ENCODE measurements at regions not wholly inside any gene's neighbourhood (a gene's known extent, or its start where the extent isn't known, plus 50 kb on each side); places are given as distances from the start of the nearest gene placed in this dataset.

DNA sequence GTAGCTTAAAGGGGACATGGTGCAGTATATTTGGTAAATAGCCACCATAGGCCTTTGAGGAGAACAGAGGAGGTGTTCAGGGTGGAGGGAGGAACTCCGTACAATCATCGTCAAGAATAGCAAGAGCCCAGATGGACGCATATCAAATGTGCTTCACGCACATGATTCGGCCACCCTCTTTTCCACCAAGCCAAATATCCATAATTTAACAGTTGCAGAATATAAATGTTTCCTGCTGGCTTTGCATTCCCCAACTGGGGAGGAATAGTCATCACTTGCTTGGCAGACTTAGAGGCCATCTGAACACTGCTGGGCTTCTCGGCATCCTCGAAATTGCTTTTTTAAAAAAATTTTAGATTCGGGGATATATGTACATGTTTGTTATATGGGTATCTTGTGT is 111.9 kb upstream of the ERCC4 start:
- WGBS (ENCODE audit: low lambda C conversion rate) = 22% methylated on average over 8 of the region's 8 CpGs
- Histone ChIP-seq H3K4me1 (ENCODE audit: insufficient read depth, low read length) (no peaks in the 10 kb centered on the region), H3K9ac (ENCODE audit: insufficient read depth, low read depth, low read length) (no peak overlapping the region), H4K20me1 (ENCODE audit: insufficient read depth, low read length) (no peaks in the 10 kb centered on the region), H3K79me2 (ENCODE audit: insufficient read depth, low read length) (no peaks in the 10 kb centered on the region), H3K27me3 (ENCODE audit: control insufficient read depth in 1 of 2, insufficient read depth in 2 of 2, low read length in 2 of 2) (peaks cover 0 to 21% of the 10 kb centered on the region in 2 experiments; a peak in 3 of 5 replicates), H3K4me3 (replicated peaks in 1 of 3; ENCODE audit: insufficient read depth in 1 of 3, low read depth in 2 of 3, low read length in 3 of 3) (no peak overlapping the region), H3K36me3 (replicated peaks in 1 of 2; ENCODE audit: control insufficient read depth in 1 of 2, insufficient read depth in 2 of 2, low read length in 2 of 2) (no peaks in the 10 kb centered on the region), H3K9me3 (ENCODE audit: low read length) (no peaks in the 10 kb centered on the region), H2AFZ (ENCODE audit: low read length) (no peak overlapping the region), H3K27ac (ENCODE audit: extremely low read length, insufficient read depth, low read length) (no peak overlapping the region), H3K4me2 (ENCODE audit: low read depth, low read length) (no peak overlapping the region)
- in situ Hi-C loops (cut with HindIII; ENCODE audit: extremely low pct_ligation_motif_present, low pct_unique_long_range_greater_than_20kb) = no loop called here
- ATAC-seq (no peak), FAIRE-seq (no peak), DNase-seq (ENCODE audit: low spot score) (no peak)
- TF ChIP-seq, protein P1, sequence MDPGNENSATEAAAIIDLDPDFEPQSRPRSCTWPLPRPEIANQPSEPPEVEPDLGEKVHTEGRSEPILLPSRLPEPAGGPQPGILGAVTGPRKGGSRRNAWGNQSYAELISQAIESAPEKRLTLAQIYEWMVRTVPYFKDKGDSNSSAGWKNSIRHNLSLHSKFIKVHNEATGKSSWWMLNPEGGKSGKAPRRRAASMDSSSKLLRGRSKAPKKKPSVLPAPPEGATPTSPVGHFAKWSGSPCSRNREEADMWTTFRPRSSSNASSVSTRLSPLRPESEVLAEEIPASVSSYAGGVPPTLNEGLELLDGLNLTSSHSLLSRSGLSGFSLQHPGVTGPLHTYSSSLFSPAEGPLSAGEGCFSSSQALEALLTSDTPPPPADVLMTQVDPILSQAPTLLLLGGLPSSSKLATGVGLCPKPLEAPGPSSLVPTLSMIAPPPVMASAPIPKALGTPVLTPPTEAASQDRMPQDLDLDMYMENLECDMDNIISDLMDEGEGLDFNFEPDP (CRISPR knock-in tag; conservative IDR thresholded peaks at IDR 0.05) = no peak
- no peak for TF ChIP-seq ZSCAN9 (CRISPR knock-in tag; IDR thresholded peaks at IDR 0.05; ENCODE audit: borderline replicate concordance)
- TF ChIP-seq, protein P2, sequence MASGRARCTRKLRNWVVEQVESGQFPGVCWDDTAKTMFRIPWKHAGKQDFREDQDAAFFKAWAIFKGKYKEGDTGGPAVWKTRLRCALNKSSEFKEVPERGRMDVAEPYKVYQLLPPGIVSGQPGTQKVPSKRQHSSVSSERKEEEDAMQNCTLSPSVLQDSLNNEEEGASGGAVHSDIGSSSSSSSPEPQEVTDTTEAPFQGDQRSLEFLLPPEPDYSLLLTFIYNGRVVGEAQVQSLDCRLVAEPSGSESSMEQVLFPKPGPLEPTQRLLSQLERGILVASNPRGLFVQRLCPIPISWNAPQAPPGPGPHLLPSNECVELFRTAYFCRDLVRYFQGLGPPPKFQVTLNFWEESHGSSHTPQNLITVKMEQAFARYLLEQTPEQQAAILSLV (CRISPR knock-in tag; IDR thresholded peaks at IDR 0.05; ENCODE audit: borderline replicate concordance) = no peak
- no peak for TF ChIP-seq ZNF44 (CRISPR knock-in tag; IDR thresholded peaks at IDR 0.05)
- intact Hi-C loops (cut with micrococcal nuclease; ENCODE audit: unreplicated experiment) = no loop called here
- CTCF ChIA-PET (ENCODE audit: low intra/inter-chr PET ratio, low total read pairs) = no interaction called here
- POLR2A ChIA-PET = no interaction called here
- no TSS peak for BruUV-seq (replicated peaks)

DNA sequence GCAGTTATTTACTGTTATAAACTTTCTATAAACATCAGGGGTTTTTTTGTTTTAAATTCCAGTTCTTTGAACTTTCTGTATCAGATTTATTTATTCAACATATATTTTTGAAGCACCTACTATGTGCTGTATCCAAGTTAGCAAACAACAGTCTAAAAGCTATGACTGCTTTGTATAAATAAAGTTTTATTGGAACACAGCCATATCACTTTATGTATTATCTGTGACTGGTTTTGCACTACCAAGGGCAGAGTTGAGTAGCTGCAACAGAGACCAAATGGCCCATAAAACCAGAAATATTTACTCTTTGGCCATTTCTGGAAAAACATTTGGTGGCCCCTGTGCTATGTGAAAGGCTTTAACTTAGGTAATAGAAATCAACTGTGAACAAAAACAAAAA is 110.2 kb upstream of the ERCC4 start:
- no TSS peak for BruUV-seq (replicated peaks)
- FAIRE-seq = no peak
- in situ Hi-C loops (cut with HindIII; ENCODE audit: extremely low pct_ligation_motif_present, low pct_unique_long_range_greater_than_20kb) = no loop called here
- ChIA-PET CTCF (ENCODE audit: low intra/inter-chr PET ratio, low total read pairs) (no interaction called here), POLR2A (no interaction called here)
- intact Hi-C loops (cut with micrococcal nuclease; ENCODE audit: unreplicated experiment) = no loop called here
- no peaks in the 10 kb centered on the region for H3K9me3 ChIP-seq (ENCODE audit: low read length)
- H3K4me2 ChIP-seq (ENCODE audit: low read depth, low read length) = no peak overlapping the region
- H3K36me3 ChIP-seq (replicated peaks in 1 of 2; ENCODE audit: control insufficient read depth in 1 of 2, insufficient read depth in 2 of 2, low read length in 2 of 2) = no peaks in the 10 kb centered on the region
- H3K27me3 ChIP-seq (ENCODE audit: control insufficient read depth in 1 of 2, insufficient read depth in 2 of 2, low read length in 2 of 2) = peaks cover 0 to 21% of the 10 kb centered on the region in 2 experiments; a peak in 3 of 5 replicates
- no peak for ATAC-seq
- H3K4me1 ChIP-seq (ENCODE audit: insufficient read depth, low read length) = no peaks in the 10 kb centered on the region
- H3K9ac ChIP-seq (ENCODE audit: insufficient read depth, low read depth, low read length) = no peak overlapping the region
- no peak overlapping the region for H3K27ac ChIP-seq (ENCODE audit: extremely low read length, insufficient read depth, low read length)
- H4K20me1 ChIP-seq (ENCODE audit: insufficient read depth, low read length) = no peaks in the 10 kb centered on the region
- no peak overlapping the region for H3K4me3 ChIP-seq (replicated peaks in 1 of 3; ENCODE audit: insufficient read depth in 1 of 3, low read depth in 2 of 3, low read length in 3 of 3)
- H2AFZ ChIP-seq (ENCODE audit: low read length) = no peak overlapping the region
- no peaks in the 10 kb centered on the region for H3K79me2 ChIP-seq (ENCODE audit: insufficient read depth, low read length)
- no peak for DNase-seq (ENCODE audit: low spot score)
- no peak for TF ChIP-seq BCL6 (CRISPR knock-in tag; IDR thresholded peaks at IDR 0.05)
- TF ChIP-seq HNRNPL (IDR thresholded peaks at IDR 0.05; ENCODE audit: low read depth, low read length) = no peak
- TF ChIP-seq PHB2 (IDR thresholded peaks at IDR 0.05; ENCODE audit: partially characterized antibody) = no peak
- no peak for TF ChIP-seq MAZ (IDR thresholded peaks at IDR 0.05; ENCODE audit: borderline replicate concordance, low read depth, low read length)
- TF ChIP-seq MAZ (CRISPR knock-in tag; IDR thresholded peaks at IDR 0.05; ENCODE audit: low read depth) = no peak
- no peak for TF ChIP-seq ZFP36L2 (CRISPR knock-in tag; IDR thresholded peaks at IDR 0.05)
- TF ChIP-seq, protein P3, sequence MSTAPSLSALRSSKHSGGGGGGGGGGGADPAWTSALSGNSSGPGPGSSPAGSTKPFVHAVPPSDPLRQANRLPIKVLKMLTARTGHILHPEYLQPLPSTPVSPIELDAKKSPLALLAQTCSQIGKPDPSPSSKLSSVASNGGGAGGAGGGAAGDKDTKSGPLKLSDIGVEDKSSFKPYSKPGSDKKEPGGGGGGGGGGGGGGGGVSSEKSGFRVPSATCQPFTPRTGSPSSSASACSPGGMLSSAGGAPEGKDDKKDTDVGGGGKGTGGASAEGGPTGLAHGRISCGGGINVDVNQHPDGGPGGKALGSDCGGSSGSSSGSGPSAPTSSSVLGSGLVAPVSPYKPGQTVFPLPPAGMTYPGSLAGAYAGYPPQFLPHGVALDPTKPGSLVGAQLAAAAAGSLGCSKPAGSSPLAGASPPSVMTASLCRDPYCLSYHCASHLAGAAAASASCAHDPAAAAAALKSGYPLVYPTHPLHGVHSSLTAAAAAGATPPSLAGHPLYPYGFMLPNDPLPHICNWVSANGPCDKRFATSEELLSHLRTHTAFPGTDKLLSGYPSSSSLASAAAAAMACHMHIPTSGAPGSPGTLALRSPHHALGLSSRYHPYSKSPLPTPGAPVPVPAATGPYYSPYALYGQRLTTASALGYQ (CRISPR knock-in tag; IDR thresholded peaks at IDR 0.05) = no peak
- TF ChIP-seq U2AF1 (optimal IDR thresholded peaks at IDR 0.05; ENCODE audit: low read depth, low read length) = no peak
- TF ChIP-seq, protein P4, sequence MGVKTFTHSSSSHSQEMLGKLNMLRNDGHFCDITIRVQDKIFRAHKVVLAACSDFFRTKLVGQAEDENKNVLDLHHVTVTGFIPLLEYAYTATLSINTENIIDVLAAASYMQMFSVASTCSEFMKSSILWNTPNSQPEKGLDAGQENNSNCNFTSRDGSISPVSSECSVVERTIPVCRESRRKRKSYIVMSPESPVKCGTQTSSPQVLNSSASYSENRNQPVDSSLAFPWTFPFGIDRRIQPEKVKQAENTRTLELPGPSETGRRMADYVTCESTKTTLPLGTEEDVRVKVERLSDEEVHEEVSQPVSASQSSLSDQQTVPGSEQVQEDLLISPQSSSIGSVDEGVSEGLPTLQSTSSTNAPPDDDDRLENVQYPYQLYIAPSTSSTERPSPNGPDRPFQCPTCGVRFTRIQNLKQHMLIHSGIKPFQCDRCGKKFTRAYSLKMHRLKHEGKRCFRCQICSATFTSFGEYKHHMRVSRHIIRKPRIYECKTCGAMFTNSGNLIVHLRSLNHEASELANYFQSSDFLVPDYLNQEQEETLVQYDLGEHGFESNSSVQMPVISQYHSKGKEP (CRISPR knock-in tag; IDR thresholded peaks at IDR 0.05) = no peak
- no peak for TF ChIP-seq ZFP36L1 (CRISPR knock-in tag; IDR thresholded peaks at IDR 0.05)
